ENCODE measurements at regions not wholly inside any gene's neighbourhood (a gene's known extent, or its start where the extent isn't known, plus 50 kb on each side); places are given as distances from the start of the nearest gene placed in this dataset.

DNA sequence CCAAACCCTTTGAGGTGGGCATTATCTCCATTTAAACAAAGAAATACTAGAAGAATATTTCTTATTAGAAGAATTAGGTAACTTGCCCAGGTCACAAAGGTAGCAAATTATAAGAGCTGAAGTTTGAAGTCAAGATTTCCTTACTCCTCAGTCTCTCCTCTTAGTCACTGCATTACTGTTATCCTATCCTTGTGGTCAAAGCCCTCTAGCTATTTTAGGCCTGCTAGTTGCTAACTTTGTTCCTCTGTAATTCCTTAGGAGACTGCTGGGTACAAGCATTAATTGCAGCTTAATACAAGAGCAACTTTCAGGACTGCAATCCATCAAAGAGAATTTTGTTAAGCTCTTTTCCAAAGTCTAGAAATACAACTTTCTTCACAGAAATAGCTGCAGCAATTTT is 528.2 kb downstream of the ZIC1 start:
- no peaks in the 10 kb centered on the region for H3K36me3 ChIP-seq (ENCODE audit: insufficient read depth, low read length, poor library complexity, severe bottlenecking)
- H3K27ac ChIP-seq (ENCODE audit: low read depth, low read length, poor library complexity, severe bottlenecking), result no peak overlapping the region
- DNase-seq (ENCODE audit: low spot score), result no peak
- H3K4me3 ChIP-seq (ENCODE audit: low read depth, low read length, poor library complexity, severe bottlenecking), result no peak overlapping the region
- no peaks in the 10 kb centered on the region for H3K27me3 ChIP-seq (replicated peaks; ENCODE audit: insufficient read depth, low read depth, low read length, poor library complexity)
- BruUV-seq (replicated peaks), result no TSS peak
- CTCF ChIA-PET, result no interaction called here
- POLR2A ChIA-PET (ENCODE audit: low non-redundant PET), result no interaction called here
- H3K9me3 ChIP-seq (ENCODE audit: low read depth, low read length, poor library complexity, severe bottlenecking), result no peaks in the 10 kb centered on the region
- peaks cover 24% of the 10 kb centered on the region for H3K4me1 ChIP-seq (ENCODE audit: insufficient read depth, low read length, poor library complexity, severe bottlenecking)
- intact Hi-C loops (cut with micrococcal nuclease; ENCODE audit: unreplicated experiment), result no loop called here
- TF ChIP-seq EZH2 (IDR thresholded peaks at IDR 0.05; ENCODE audit: borderline replicate concordance, low read depth, low read length, poor library complexity, severe bottlenecking) (no peak), CTCF (conservative IDR thresholded peaks at IDR 0.05; ENCODE audit: low read depth, low read length) (no peak)

GRCh38 chr3:147937891-147938290 is 528.7 kb downstream of the ZIC1 start:
- POLR2A ChIA-PET (ENCODE audit: low non-redundant PET), result no interaction called here
- CTCF ChIA-PET, result no interaction called here
- no peak for TF ChIP-seq CTCF (conservative IDR thresholded peaks at IDR 0.05; ENCODE audit: low read depth, low read length)
- TF ChIP-seq EZH2 (IDR thresholded peaks at IDR 0.05; ENCODE audit: borderline replicate concordance, low read depth, low read length, poor library complexity, severe bottlenecking), result no peak
- Histone ChIP-seq H3K27ac (ENCODE audit: low read depth, low read length, poor library complexity, severe bottlenecking) (no peak overlapping the region), H3K36me3 (ENCODE audit: insufficient read depth, low read length, poor library complexity, severe bottlenecking) (no peaks in the 10 kb centered on the region), H3K9me3 (ENCODE audit: low read depth, low read length, poor library complexity, severe bottlenecking) (no peaks in the 10 kb centered on the region), H3K4me1 (ENCODE audit: insufficient read depth, low read length, poor library complexity, severe bottlenecking) (peaks cover 24% of the 10 kb centered on the region), H3K4me3 (ENCODE audit: low read depth, low read length, poor library complexity, severe bottlenecking) (no peak overlapping the region), H3K27me3 (replicated peaks; ENCODE audit: insufficient read depth, low read depth, low read length, poor library complexity) (no peaks in the 10 kb centered on the region)
- intact Hi-C loops (cut with micrococcal nuclease; ENCODE audit: unreplicated experiment), result no loop called here
- DNase-seq (ENCODE audit: low spot score), result no peak
- BruUV-seq (replicated peaks), result no TSS peak

GRCh38 chr3:147939425-147939824 is 530.3 kb downstream of the ZIC1 start:
- CTCF ChIA-PET, result interaction anchor here (0.7 kb wide), 1 partner anchor 91 kb away, joined by 3 read pairs; no protein-coding TSS in a partner anchor
- POLR2A ChIA-PET (ENCODE audit: low non-redundant PET), result no interaction called here
- intact Hi-C loops (cut with micrococcal nuclease; ENCODE audit: unreplicated experiment), result no loop called here
- H3K4me1 ChIP-seq (ENCODE audit: insufficient read depth, low read length, poor library complexity, severe bottlenecking), result peaks cover 16% of the 10 kb centered on the region
- H3K27ac ChIP-seq (ENCODE audit: low read depth, low read length, poor library complexity, severe bottlenecking), result no peak overlapping the region
- H3K9me3 ChIP-seq (ENCODE audit: low read depth, low read length, poor library complexity, severe bottlenecking), result no peaks in the 10 kb centered on the region
- no peaks in the 10 kb centered on the region for H3K36me3 ChIP-seq (ENCODE audit: insufficient read depth, low read length, poor library complexity, severe bottlenecking)
- no peaks in the 10 kb centered on the region for H3K27me3 ChIP-seq (replicated peaks; ENCODE audit: insufficient read depth, low read depth, low read length, poor library complexity)
- no TSS peak for BruUV-seq (replicated peaks)
- H3K4me3 ChIP-seq (ENCODE audit: low read depth, low read length, poor library complexity, severe bottlenecking), result no peak overlapping the region
- no peak for DNase-seq (ENCODE audit: low spot score)
- TF ChIP-seq CTCF (conservative IDR thresholded peaks at IDR 0.05; ENCODE audit: low read depth, low read length) (no peak), EZH2 (IDR thresholded peaks at IDR 0.05; ENCODE audit: borderline replicate concordance, low read depth, low read length, poor library complexity, severe bottlenecking) (no peak)

All from A673 (cell line).